ENCODE measurements at regions not wholly inside any gene's neighbourhood (a gene's known extent, or its start where the extent isn't known, plus 50 kb on each side); places are given as distances from the start of the nearest gene placed in this dataset.
A peak's percentile ranks its signal among the peaks of the same experiment; 100 is the strongest.

DNA sequence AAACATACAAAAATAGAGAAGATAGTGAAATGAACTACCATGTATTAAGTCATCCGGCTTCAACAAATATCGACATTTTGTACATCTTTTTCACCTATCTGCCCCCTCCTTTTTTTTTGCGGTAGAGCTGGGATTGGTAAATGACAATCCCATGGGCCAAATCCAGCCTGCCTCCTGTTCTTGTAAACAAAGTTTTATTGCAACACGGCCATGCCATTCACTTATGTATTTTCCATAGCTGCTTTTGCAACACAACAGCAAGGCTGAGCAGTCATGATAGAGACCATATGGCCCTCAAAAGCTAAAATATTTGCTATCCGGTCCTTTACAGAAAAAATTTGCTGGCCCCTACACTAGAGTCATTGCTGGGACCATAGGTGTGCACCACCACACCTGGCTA lies 58.1 kb upstream of the PLEKHG3 start:
- Histone ChIP-seq H3K9ac (ENCODE audit: insufficient read depth, low read depth, low read length) (no peak overlapping the region), H3K4me2 (ENCODE audit: low read depth, low read length) (no peak overlapping the region), H3K27ac (ENCODE audit: extremely low read length, insufficient read depth, low read length) (no peak overlapping the region), H3K27me3 (ENCODE audit: control insufficient read depth in 1 of 2, insufficient read depth in 2 of 2, low read length in 2 of 2) (peaks cover 0 to 4% of the 10 kb centered on the region in 2 experiments; a peak in 2 of 5 replicates), H3K36me3 (replicated peaks in 1 of 2; ENCODE audit: control insufficient read depth in 1 of 2, insufficient read depth in 2 of 2, low read length in 2 of 2) (no peaks in the 10 kb centered on the region), H3K4me3 (replicated peaks in 1 of 3; ENCODE audit: insufficient read depth in 1 of 3, low read depth in 2 of 3, low read length in 3 of 3) (no peak overlapping the region), H2AFZ (ENCODE audit: low read length) (no peak overlapping the region), H3K9me3 (ENCODE audit: low read length) (no peaks in the 10 kb centered on the region), H4K20me1 (ENCODE audit: insufficient read depth, low read length) (no peaks in the 10 kb centered on the region), H3K4me1 (ENCODE audit: insufficient read depth, low read length) (peaks cover 44% of the 10 kb centered on the region), H3K79me2 (ENCODE audit: insufficient read depth, low read length) (no peaks in the 10 kb centered on the region)
- POLR2A ChIA-PET = interaction anchor here (1.0 kb wide), 1 partner anchor 9 kb away, joined by 5 read pairs; no protein-coding TSS in a partner anchor
- intact Hi-C loops (cut with micrococcal nuclease; ENCODE audit: unreplicated experiment) = no loop called here
- no peak for TF ChIP-seq PRPF4 (IDR thresholded peaks at IDR 0.05; ENCODE audit: low read depth, low read length, poor library complexity, severe bottlenecking)
- 0 out of 2 replicates have a peak, but pooled peaks have one; percentile 25 for TF ChIP-seq GATAD2A (CRISPR knock-in tag; IDR thresholded peaks at IDR 0.05)
- TF ChIP-seq CEBPB (IDR thresholded peaks at IDR 0.05; ENCODE audit: borderline replicate concordance, low read depth, low read length) = peak; percentile 67; the same call in 1 of the 2 replicates
- TF ChIP-seq, protein P1, sequence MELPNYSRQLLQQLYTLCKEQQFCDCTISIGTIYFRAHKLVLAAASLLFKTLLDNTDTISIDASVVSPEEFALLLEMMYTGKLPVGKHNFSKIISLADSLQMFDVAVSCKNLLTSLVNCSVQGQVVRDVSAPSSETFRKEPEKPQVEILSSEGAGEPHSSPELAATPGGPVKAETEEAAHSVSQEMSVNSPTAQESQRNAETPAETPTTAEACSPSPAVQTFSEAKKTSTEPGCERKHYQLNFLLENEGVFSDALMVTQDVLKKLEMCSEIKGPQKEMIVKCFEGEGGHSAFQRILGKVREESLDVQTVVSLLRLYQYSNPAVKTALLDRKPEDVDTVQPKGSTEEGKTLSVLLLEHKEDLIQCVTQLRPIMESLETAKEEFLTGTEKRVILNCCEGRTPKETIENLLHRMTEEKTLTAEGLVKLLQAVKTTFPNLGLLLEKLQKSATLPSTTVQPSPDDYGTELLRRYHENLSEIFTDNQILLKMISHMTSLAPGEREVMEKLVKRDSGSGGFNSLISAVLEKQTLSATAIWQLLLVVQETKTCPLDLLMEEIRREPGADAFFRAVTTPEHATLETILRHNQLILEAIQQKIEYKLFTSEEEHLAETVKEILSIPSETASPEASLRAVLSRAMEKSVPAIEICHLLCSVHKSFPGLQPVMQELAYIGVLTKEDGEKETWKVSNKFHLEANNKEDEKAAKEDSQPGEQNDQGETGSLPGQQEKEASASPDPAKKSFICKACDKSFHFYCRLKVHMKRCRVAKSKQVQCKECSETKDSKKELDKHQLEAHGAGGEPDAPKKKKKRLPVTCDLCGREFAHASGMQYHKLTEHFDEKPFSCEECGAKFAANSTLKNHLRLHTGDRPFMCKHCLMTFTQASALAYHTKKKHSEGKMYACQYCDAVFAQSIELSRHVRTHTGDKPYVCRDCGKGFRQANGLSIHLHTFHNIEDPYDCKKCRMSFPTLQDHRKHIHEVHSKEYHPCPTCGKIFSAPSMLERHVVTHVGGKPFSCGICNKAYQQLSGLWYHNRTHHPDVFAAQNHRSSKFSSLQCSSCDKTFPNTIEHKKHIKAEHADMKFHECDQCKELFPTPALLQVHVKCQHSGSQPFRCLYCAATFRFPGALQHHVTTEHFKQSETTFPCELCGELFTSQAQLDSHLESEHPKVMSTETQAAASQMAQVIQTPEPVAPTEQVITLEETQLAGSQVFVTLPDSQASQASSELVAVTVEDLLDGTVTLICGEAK (IDR thresholded peaks at IDR 0.05) = no peak
- TF ChIP-seq, protein P1 (CRISPR knock-in tag; IDR thresholded peaks at IDR 0.05) = peak; percentile 93
- 0 out of 2 replicates have a peak, but pooled peaks have one; percentile 24 for TF ChIP-seq FOXA3 (CRISPR knock-in tag; IDR thresholded peaks at IDR 0.05)
- TF ChIP-seq FOXK1 (CRISPR knock-in tag; IDR thresholded peaks at IDR 0.05; ENCODE audit: borderline replicate concordance, low read depth) = peak; percentile 34; the same call in 1 of the 2 replicates
- no peak for TF ChIP-seq DNMT3B (CRISPR knock-in tag; conservative IDR thresholded peaks at IDR 0.05)
- ATAC-seq (no peak), DNase-seq (ENCODE audit: low spot score) (no peak), FAIRE-seq (no peak)
- 8% methylated on average over 5 of the region's 5 CpGs for WGBS (ENCODE audit: low lambda C conversion rate)
- in situ Hi-C loops (cut with HindIII; ENCODE audit: extremely low pct_ligation_motif_present, low pct_unique_long_range_greater_than_20kb) = no loop called here
- CTCF ChIA-PET (ENCODE audit: low intra/inter-chr PET ratio, low total read pairs) = no interaction called here
- no TSS peak for BruUV-seq (replicated peaks)
